GM23338 (cell line): ENCODE measurements at regions not wholly inside any gene's neighbourhood (a gene's known extent, or its start where the extent isn't known, plus 50 kb on each side); places are given as distances from the start of the nearest gene placed in this dataset.

Source experiments
- CREB1 ChIP-seq: fragments of 250-450 bp; sonication (Bioruptor Pico); IDR thresholded peaks from 2 replicates; pipeline ENCODE4 v1.5.0; 2020; ENCODE audit warnings: low read depth, mild to moderate bottlenecking, moderate library complexity
- CTCF ChIP-seq, 2 experiments: fragments of 200-600 bp in 1 of 2; sonication (generic) in 1 of 2; conservative IDR thresholded peaks; 2 replicates each; pipeline versions ENCODE4 v1.5.1 to v1.6.1; 2016 to 2017; ENCODE audit warnings: antibody characterized with exemption in 2 of 2, low read depth in 2 of 2, mild to moderate bottlenecking in 2 of 2, moderate library complexity in 1 of 2
- ETS1 ChIP-seq: IDR thresholded peaks from 2 replicates; pipeline ENCODE4 v1.6.1; 2016; ENCODE audit warnings: antibody characterized with exemption
- EZH2 ChIP-seq: fragments of 200-600 bp; sonication (generic); IDR thresholded peaks from one replicate; pipeline ENCODE4 v1.8.0; 2017; ENCODE audit warnings: antibody characterized with exemption, mild to moderate bottlenecking, low read depth; ENCODE audit not compliant: unreplicated experiment
- EZH2phosphoT487 ChIP-seq: fragments of 200-600 bp; sonication (generic); IDR thresholded peaks from one replicate; pipeline ENCODE4 v1.8.1; 2018; ENCODE audit warnings: antibody characterized with exemption; ENCODE audit not compliant: unreplicated experiment
- JUNB ChIP-seq: IDR thresholded peaks from one replicate; pipeline ENCODE4 v1.6.1; 2016; ENCODE audit warnings: antibody characterized with exemption; ENCODE audit not compliant: unreplicated experiment
- POLR2AphosphoS5 ChIP-seq: IDR thresholded peaks from 2 replicates; pipeline ENCODE4 v1.6.1; 2016; ENCODE audit warnings: antibody characterized with exemption, low read depth
- REST ChIP-seq: IDR thresholded peaks from one replicate; pipeline ENCODE4 v1.6.1; 2018; ENCODE audit warnings: antibody characterized with exemption; ENCODE audit not compliant: unreplicated experiment
- ZNF114 ChIP-seq: fragments of 250-450 bp; sonication (Bioruptor Pico); IDR thresholded peaks from 2 replicates; pipeline ENCODE4 v1.5.0; 2020; ENCODE audit warnings: mild to moderate bottlenecking, moderate library complexity
- ZNF331 ChIP-seq: fragments of 250-450 bp; sonication (Bioruptor Pico); IDR thresholded peaks from 2 replicates; pipeline ENCODE4 v1.5.0; 2020; ENCODE audit warnings: low read depth, mild to moderate bottlenecking, moderate library complexity

- TF ChIP-seq CTCF (conservative IDR thresholded peaks at IDR 0.05; ENCODE audit: low read depth in 2 of 2) (no peak), ETS1 (no peak), EZH2 (no peak), POLR2AphosphoS5 (no peak), CREB1 (no peak), REST (no peak), EZH2phosphoT487 (no peak), ZNF114 (CRISPR knock-in tag) (no peak), ZNF331 (no peak), JUNB (no peak)
These were observed 283.6 kb upstream of the NMUR2 start for GRCh38 chr5:152688561-152689249.
